ENCODE measurements at regions not wholly inside any gene's neighbourhood (a gene's known extent, or its start where the extent isn't known, plus 50 kb on each side); places are given as distances from the start of the nearest gene placed in this dataset.
"Not testable (repeated sequence)": the region's sequence is repeated elsewhere in the genome, so short reads cannot be mapped to it uniquely, and the experiment has no call there.

- no peak overlapping the region for H3K4me3 ChIP-seq
- no peaks in the 10 kb centered on the region for H3K4me1 ChIP-seq
- no peaks in the 10 kb centered on the region for H3K9me3 ChIP-seq
- DNase-seq: no peak
- H3K27me3 ChIP-seq: no peaks in the 10 kb centered on the region
- TF ChIP-seq CTCF (IDR thresholded peaks at IDR 0.05) (no peak), POLR2A (IDR thresholded peaks at IDR 0.05) (no peak)
- H3K27ac ChIP-seq: no peak overlapping the region
- H3K36me3 ChIP-seq: no peaks in the 10 kb centered on the region
Observed at GRCh38 chr1:199909137-199909536, 118.4 kb upstream of the NR5A2 start.

GRCh38 chr1:199913318-199913717, 114.2 kb upstream of the NR5A2 start:
- Histone ChIP-seq H3K4me3 (no peak overlapping the region), H3K27me3 (no peaks in the 10 kb centered on the region), H3K9me3 (no peaks in the 10 kb centered on the region), H3K4me1 (no peaks in the 10 kb centered on the region), H3K36me3 (no peaks in the 10 kb centered on the region), H3K27ac (no peak overlapping the region)
- no peak for DNase-seq
- TF ChIP-seq POLR2A (IDR thresholded peaks at IDR 0.05) (no peak), CTCF (IDR thresholded peaks at IDR 0.05) (no peak)

- Histone ChIP-seq H3K36me3 (no peaks in the 10 kb centered on the region), H3K27me3 (no peaks in the 10 kb centered on the region), H3K9me3 (no peaks in the 10 kb centered on the region), H3K4me3 (no peak overlapping the region), H3K4me1 (no peaks in the 10 kb centered on the region), H3K27ac (no peak overlapping the region)
- DNase-seq: no peak
- no peak for TF ChIP-seq CTCF (IDR thresholded peaks at IDR 0.05)
- TF ChIP-seq POLR2A (IDR thresholded peaks at IDR 0.05): no peak
Observed at GRCh38 chr1:199914546-199914945, 113.0 kb upstream of the NR5A2 start.

- H3K27ac ChIP-seq: no peak overlapping the region
- no peaks in the 10 kb centered on the region for H3K9me3 ChIP-seq
- no peak for DNase-seq
- TF ChIP-seq CTCF (IDR thresholded peaks at IDR 0.05): no peak
- TF ChIP-seq POLR2A (IDR thresholded peaks at IDR 0.05): no peak
- no peak overlapping the region for H3K4me3 ChIP-seq
- no peaks in the 10 kb centered on the region for H3K4me1 ChIP-seq
- no peaks in the 10 kb centered on the region for H3K36me3 ChIP-seq
- no peaks in the 10 kb centered on the region for H3K27me3 ChIP-seq
Observed at GRCh38 chr1:199918196-199918769, 109.2 kb upstream of the NR5A2 start.

GRCh38 chr1:199920635-199921034, 106.9 kb upstream of the NR5A2 start:
- no peaks in the 10 kb centered on the region for H3K4me1 ChIP-seq
- TF ChIP-seq POLR2A (IDR thresholded peaks at IDR 0.05) (no peak), CTCF (IDR thresholded peaks at IDR 0.05) (no peak)
- H3K9me3 ChIP-seq: no peaks in the 10 kb centered on the region
- H3K36me3 ChIP-seq: no peaks in the 10 kb centered on the region
- H3K4me3 ChIP-seq: no peak overlapping the region
- no peaks in the 10 kb centered on the region for H3K27me3 ChIP-seq
- DNase-seq: no peak
- H3K27ac ChIP-seq: no peak overlapping the region

GRCh38 chr1:199929556-199929955, 98.0 kb upstream of the NR5A2 start:
- H3K36me3 ChIP-seq: no peaks in the 10 kb centered on the region
- TF ChIP-seq CTCF (IDR thresholded peaks at IDR 0.05): no peak
- TF ChIP-seq POLR2A (IDR thresholded peaks at IDR 0.05): no peak
- no peaks in the 10 kb centered on the region for H3K9me3 ChIP-seq
- H3K27me3 ChIP-seq: no peaks in the 10 kb centered on the region
- no peak for DNase-seq
- no peak overlapping the region for H3K27ac ChIP-seq
- no peaks in the 10 kb centered on the region for H3K4me1 ChIP-seq
- H3K4me3 ChIP-seq: no peak overlapping the region

- H3K4me3 ChIP-seq, DNase-seq, H3K27ac ChIP-seq, H3K27me3 ChIP-seq, H3K4me1 ChIP-seq, H3K9me3 ChIP-seq, H3K36me3 ChIP-seq: not testable (repeated sequence)
Observed at GRCh38 chr1:199930067-199930466, 97.4 kb upstream of the NR5A2 start.

Data from Peyer's patch (tissue), 4 donors.